ENCODE measurements at regions not wholly inside any gene's neighbourhood (a gene's known extent, or its start where the extent isn't known, plus 50 kb on each side); places are given as distances from the start of the nearest gene placed in this dataset.

GRCh38 chr3:150038830-150039229 lies 68.1 kb upstream of the PFN2 start:
- Histone ChIP-seq H3K36me3 (ENCODE audit: insufficient read depth, low read length) (no peaks in the 10 kb centered on the region), H3K9me3 (ENCODE audit: low read length) (no peaks in the 10 kb centered on the region), H2AFZ (ENCODE audit: low read depth, low read length) (no peak overlapping the region), H3K27me3 (ENCODE audit: insufficient read depth, low read length) (no peaks in the 10 kb centered on the region), H3K4me3 (ENCODE audit: low read length) (no peak overlapping the region), H3K4me1 (ENCODE audit: insufficient read depth, low read length) (peaks cover 10% of the 10 kb centered on the region)

DNA sequence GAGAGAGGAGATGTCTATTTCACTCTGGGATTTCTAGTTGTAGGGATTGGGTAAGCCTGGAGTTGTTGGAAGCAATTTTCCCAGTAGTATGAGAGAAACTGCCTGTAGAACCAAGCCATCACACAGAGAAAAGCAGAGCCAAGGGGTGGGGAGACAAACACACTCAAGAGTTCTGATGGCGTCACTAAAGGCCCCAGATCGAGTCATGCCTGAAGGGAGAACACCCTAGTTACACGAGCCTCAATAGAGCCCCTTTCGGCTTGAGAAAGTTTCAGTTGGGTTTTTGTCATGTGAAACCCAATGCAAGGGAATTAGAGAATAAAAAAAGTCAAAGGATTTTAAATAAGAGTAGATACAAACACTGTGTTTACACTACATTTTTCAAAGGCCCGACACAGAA lies 66.1 kb upstream of the PFN2 start:
- Histone ChIP-seq H3K4me1 (ENCODE audit: insufficient read depth, low read length) (peaks cover 10% of the 10 kb centered on the region), H3K27me3 (ENCODE audit: insufficient read depth, low read length) (no peaks in the 10 kb centered on the region), H2AFZ (ENCODE audit: low read depth, low read length) (no peak overlapping the region), H3K4me3 (ENCODE audit: low read length) (no peak overlapping the region), H3K36me3 (ENCODE audit: insufficient read depth, low read length) (no peaks in the 10 kb centered on the region), H3K9me3 (ENCODE audit: low read length) (no peaks in the 10 kb centered on the region)

- H3K36me3 ChIP-seq (ENCODE audit: insufficient read depth, low read length), result no peaks in the 10 kb centered on the region
- no peaks in the 10 kb centered on the region for H3K27me3 ChIP-seq (ENCODE audit: insufficient read depth, low read length)
- no peak overlapping the region for H2AFZ ChIP-seq (ENCODE audit: low read depth, low read length)
- H3K9me3 ChIP-seq (ENCODE audit: low read length), result no peaks in the 10 kb centered on the region
- peaks cover 10% of the 10 kb centered on the region for H3K4me1 ChIP-seq (ENCODE audit: insufficient read depth, low read length)
- H3K4me3 ChIP-seq (ENCODE audit: low read length), result no peak overlapping the region
Observed at GRCh38 chr3:150035910-150036612, 65.4 kb upstream of the PFN2 start.

DNA sequence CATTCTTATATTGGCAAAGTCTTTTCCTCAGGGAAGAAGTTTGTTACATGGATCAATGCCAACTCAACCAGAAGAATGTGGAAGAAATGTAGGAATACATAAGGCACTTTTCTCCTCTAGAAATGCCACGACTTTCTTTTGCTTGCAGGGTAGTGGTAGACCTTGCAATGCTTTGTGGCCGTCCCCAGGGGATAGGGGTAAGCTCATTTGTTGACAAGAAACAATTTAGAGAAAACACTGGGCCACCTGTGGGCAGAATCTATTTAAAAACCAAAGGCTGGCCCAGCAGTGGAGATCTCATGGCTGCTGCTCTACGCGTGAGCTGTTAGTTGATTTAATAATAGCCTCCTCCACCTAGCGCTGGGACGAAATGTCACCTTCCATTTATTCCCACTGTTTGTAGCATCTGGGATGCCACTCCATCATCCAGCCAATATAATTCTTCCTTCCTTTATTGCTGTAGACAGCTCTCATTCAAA lies 64.6 kb upstream of the PFN2 start:
- Histone ChIP-seq H3K4me3 (ENCODE audit: low read length) (no peak overlapping the region), H2AFZ (ENCODE audit: low read depth, low read length) (no peak overlapping the region), H3K36me3 (ENCODE audit: insufficient read depth, low read length) (no peaks in the 10 kb centered on the region), H3K9me3 (ENCODE audit: low read length) (no peaks in the 10 kb centered on the region), H3K27me3 (ENCODE audit: insufficient read depth, low read length) (no peaks in the 10 kb centered on the region), H3K4me1 (ENCODE audit: insufficient read depth, low read length) (peaks cover 10% of the 10 kb centered on the region)

GRCh38 chr3:150033721-150034120 lies 63.0 kb upstream of the PFN2 start:
- H3K27me3 ChIP-seq (ENCODE audit: insufficient read depth, low read length), result no peaks in the 10 kb centered on the region
- no peak overlapping the region for H2AFZ ChIP-seq (ENCODE audit: low read depth, low read length)
- H3K36me3 ChIP-seq (ENCODE audit: insufficient read depth, low read length), result no peaks in the 10 kb centered on the region
- H3K4me3 ChIP-seq (ENCODE audit: low read length), result no peak overlapping the region
- H3K4me1 ChIP-seq (ENCODE audit: insufficient read depth, low read length), result peaks cover 10% of the 10 kb centered on the region
- peaks cover under 1% of the 10 kb centered on the region for H3K9me3 ChIP-seq (ENCODE audit: low read length)

GRCh38 chr3:150030841-150031240 lies 60.1 kb upstream of the PFN2 start:
- H3K9me3 ChIP-seq (ENCODE audit: low read length), result peaks cover 2% of the 10 kb centered on the region
- no peak overlapping the region for H2AFZ ChIP-seq (ENCODE audit: low read depth, low read length)
- no peaks in the 10 kb centered on the region for H3K27me3 ChIP-seq (ENCODE audit: insufficient read depth, low read length)
- peaks cover 6% of the 10 kb centered on the region for H3K4me1 ChIP-seq (ENCODE audit: insufficient read depth, low read length)
- no peak overlapping the region for H3K4me3 ChIP-seq (ENCODE audit: low read length)
- no peaks in the 10 kb centered on the region for H3K36me3 ChIP-seq (ENCODE audit: insufficient read depth, low read length)

DNA sequence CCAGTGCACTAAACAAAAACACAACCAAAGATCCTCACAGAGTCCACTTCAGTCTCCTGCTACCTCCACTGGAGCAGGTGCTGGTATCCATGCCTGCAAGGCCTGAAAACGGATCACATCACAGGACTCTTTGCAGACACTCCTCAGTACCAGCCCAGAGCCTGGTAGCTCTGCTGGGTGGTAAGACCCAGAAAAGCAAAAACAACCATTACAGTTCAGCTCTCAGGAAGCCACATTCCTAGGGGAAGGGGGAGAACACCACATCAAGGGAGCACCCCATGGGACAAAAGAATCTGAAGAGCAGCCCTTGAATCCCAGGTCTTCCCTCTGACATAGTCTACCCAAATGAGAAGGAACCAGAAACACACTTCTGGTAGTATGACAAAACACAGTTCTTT lies 52.5 kb upstream of the PFN2 start:
- Histone ChIP-seq H3K9me3 (ENCODE audit: low read length) (peaks cover 3% of the 10 kb centered on the region), H3K4me3 (ENCODE audit: low read length) (no peak overlapping the region), H3K4me1 (ENCODE audit: insufficient read depth, low read length) (no peaks in the 10 kb centered on the region)

GRCh38 chr3:150022381-150023238 lies 51.9 kb upstream of the PFN2 start:
- H3K27me3 ChIP-seq (ENCODE audit: insufficient read depth, low read length), result no peaks in the 10 kb centered on the region
- no peaks in the 10 kb centered on the region for H3K4me1 ChIP-seq (ENCODE audit: insufficient read depth, low read length)
- no peaks in the 10 kb centered on the region for H3K36me3 ChIP-seq (ENCODE audit: insufficient read depth, low read length)
- H2AFZ ChIP-seq (ENCODE audit: low read depth, low read length), result no peak overlapping the region
- H3K4me3 ChIP-seq (ENCODE audit: low read length), result no peak overlapping the region
- H3K9me3 ChIP-seq (ENCODE audit: low read length), result peaks cover 3% of the 10 kb centered on the region

More for the DNA sequence above, 52.5 kb upstream of the PFN2 start:
- H3K36me3 ChIP-seq (ENCODE audit: insufficient read depth, low read length), result no peaks in the 10 kb centered on the region
- no peaks in the 10 kb centered on the region for H3K27me3 ChIP-seq (ENCODE audit: insufficient read depth, low read length)
- no peak overlapping the region for H2AFZ ChIP-seq (ENCODE audit: low read depth, low read length)

GRCh38 chr3:150020527-150020926 lies 49.8 kb upstream of the PFN2 start:
- Histone ChIP-seq H3K4me1 (ENCODE audit: insufficient read depth, low read length) (peaks cover 9% of the 10 kb centered on the region), H2AFZ (ENCODE audit: low read depth, low read length) (no peak overlapping the region), H3K27me3 (ENCODE audit: insufficient read depth, low read length) (no peaks in the 10 kb centered on the region), H3K4me3 (ENCODE audit: low read length) (no peak overlapping the region), H3K36me3 (ENCODE audit: insufficient read depth, low read length) (no peaks in the 10 kb centered on the region), H3K9me3 (ENCODE audit: low read length) (peaks cover 3% of the 10 kb centered on the region)

Data from neuron (in vitro differentiated cells).